ENCODE measurements at regions not wholly inside any gene's neighbourhood (a gene's known extent, or its start where the extent isn't known, plus 50 kb on each side); places are given as distances from the start of the nearest gene placed in this dataset.

DNA sequence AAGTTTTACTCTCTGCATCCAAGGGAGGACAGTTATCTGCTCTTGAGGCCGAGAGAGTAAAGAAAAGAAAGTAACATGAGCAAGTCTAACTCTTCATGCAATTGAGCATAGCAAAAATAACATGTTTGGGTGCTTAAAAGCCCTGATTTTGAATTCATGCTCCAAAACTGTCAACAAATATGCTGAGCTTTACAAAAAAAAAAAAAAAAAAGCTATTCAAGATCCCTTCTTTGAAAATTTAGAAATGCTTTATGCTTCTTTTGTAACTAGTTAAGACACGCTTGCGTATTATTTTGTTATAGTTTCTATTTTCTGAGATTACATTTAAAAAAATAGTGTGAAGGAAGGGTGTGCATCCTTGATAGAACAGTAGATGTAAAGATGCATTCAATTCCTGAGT, 1733.0 kb downstream of the MRPL39 start:
- no peak overlapping the region for H3K27ac ChIP-seq (ENCODE audit: low read depth, low read length)

DNA sequence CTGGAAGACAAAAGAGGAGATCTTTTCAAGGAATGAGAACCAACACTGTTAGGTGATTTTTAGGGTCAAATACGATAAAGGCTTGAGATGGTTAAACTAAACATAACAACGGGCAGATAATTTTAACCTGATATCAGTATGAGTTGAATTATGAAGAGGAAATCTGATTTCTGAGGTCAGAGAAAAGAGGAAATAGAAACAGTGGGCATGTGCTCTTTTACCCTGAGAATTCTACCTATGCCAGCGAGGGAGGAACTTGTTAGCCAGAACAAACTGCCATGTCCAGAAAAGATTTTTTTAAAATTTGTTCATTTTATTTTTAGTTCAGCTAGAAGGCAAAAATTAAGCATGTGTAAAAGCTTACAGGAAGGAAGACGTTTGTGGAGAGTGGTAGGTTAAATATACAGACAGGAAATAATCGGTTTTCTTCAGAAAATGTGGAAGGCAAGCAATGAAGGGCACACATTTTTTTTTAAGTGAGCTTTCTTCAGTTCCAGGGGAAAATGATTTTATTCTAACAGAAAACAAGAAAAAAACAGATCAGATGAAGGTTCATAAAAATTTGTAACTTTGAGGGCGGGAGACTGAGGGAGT, 1745.3 kb downstream of the MRPL39 start:
- Histone ChIP-seq H3K4me3 (ENCODE audit: low read depth, low read length) (no peak overlapping the region), H3K27ac (ENCODE audit: low read depth, low read length) (no peak overlapping the region)
- no CpG with 5 or more reads among the region's 6 CpGs for WGBS (ENCODE audit: extremely low coverage, insufficient coverage, insufficient read length)

More for the DNA sequence above, 1733.0 kb downstream of the MRPL39 start:
- H3K18ac ChIP-seq (ENCODE audit: low read length) = no peak overlapping the region
- no peak overlapping the region for H3K9ac ChIP-seq (ENCODE audit: low read length)
- no peaks in the 10 kb centered on the region for H3K4me1 ChIP-seq (ENCODE audit: control insufficient read depth in 1 of 2, insufficient read depth in 2 of 2, low read length in 2 of 2)
- no peak overlapping the region for H2BK12ac ChIP-seq (ENCODE audit: low read length)
- WGBS (ENCODE audit: extremely low coverage, insufficient coverage, insufficient read length) = no CpG with 5 or more reads among the region's 3 CpGs
- no peak overlapping the region for H4K91ac ChIP-seq (ENCODE audit: low read depth, low read length)
- no peak overlapping the region for H2BK5ac ChIP-seq (ENCODE audit: low read depth, low read length, poor library complexity)
- H3K27me3 ChIP-seq (ENCODE audit: insufficient read depth, low read length) = no peaks in the 10 kb centered on the region
- H3K79me1 ChIP-seq (ENCODE audit: low read length) = no peaks in the 10 kb centered on the region
- H3K14ac ChIP-seq (ENCODE audit: low read length) = no peak overlapping the region
- H3K4ac ChIP-seq (ENCODE audit: low read depth, low read length) = no peak overlapping the region
- DNase-seq = no peak
- no peak overlapping the region for H2AFZ ChIP-seq (ENCODE audit: insufficient read depth, low read length, poor library complexity)
- no peaks in the 10 kb centered on the region for H3K36me3 ChIP-seq (ENCODE audit: control insufficient read depth in 1 of 2, insufficient read depth in 2 of 2, low read length in 2 of 2)
- no peaks in the 10 kb centered on the region for H3K79me2 ChIP-seq (ENCODE audit: control insufficient read depth, insufficient read depth, low read length, poor library complexity)
- H2BK120ac ChIP-seq (ENCODE audit: insufficient read depth, low read length, poor library complexity) = no peak overlapping the region
- no peak overlapping the region for H3K4me2 ChIP-seq (ENCODE audit: low read length)
- no peaks in the 10 kb centered on the region for H3K9me3 ChIP-seq (ENCODE audit: insufficient read depth, low read depth, low read length)
- no peak overlapping the region for H3K4me3 ChIP-seq (ENCODE audit: low read depth, low read length)
- no peak overlapping the region for H4K8ac ChIP-seq (ENCODE audit: low read depth, low read length)
- H3K23ac ChIP-seq (ENCODE audit: low read length) = no peak overlapping the region
- no peak overlapping the region for H2AK5ac ChIP-seq (ENCODE audit: low read length)
- H4K12ac ChIP-seq (ENCODE audit: low read depth, low read length) = no peak overlapping the region

GRCh38 chr21:23858878-23859277, 1748.4 kb downstream of the MRPL39 start:
- H3K36me3 ChIP-seq (ENCODE audit: control insufficient read depth in 1 of 2, insufficient read depth in 2 of 2, low read length in 2 of 2) = no peaks in the 10 kb centered on the region
- no peak overlapping the region for H3K27ac ChIP-seq (ENCODE audit: low read depth, low read length)
- no peak overlapping the region for H3K4me2 ChIP-seq (ENCODE audit: low read length)
- H3K18ac ChIP-seq (ENCODE audit: low read length) = no peak overlapping the region
- H3K9me3 ChIP-seq (ENCODE audit: insufficient read depth, low read depth, low read length) = no peaks in the 10 kb centered on the region
- H3K9ac ChIP-seq (ENCODE audit: low read length) = no peak overlapping the region
- no peaks in the 10 kb centered on the region for H3K4me1 ChIP-seq (ENCODE audit: control insufficient read depth in 1 of 2, insufficient read depth in 2 of 2, low read length in 2 of 2)
- no peak overlapping the region for H2BK12ac ChIP-seq (ENCODE audit: low read length)
- DNase-seq = no peak
- H3K4me3 ChIP-seq (ENCODE audit: low read depth, low read length) = no peak overlapping the region
- no peak overlapping the region for H4K12ac ChIP-seq (ENCODE audit: low read depth, low read length)
- no peak overlapping the region for H3K23ac ChIP-seq (ENCODE audit: low read length)
- no peak overlapping the region for H2AK5ac ChIP-seq (ENCODE audit: low read length)
- no peak overlapping the region for H3K4ac ChIP-seq (ENCODE audit: low read depth, low read length)
- no peaks in the 10 kb centered on the region for H3K79me2 ChIP-seq (ENCODE audit: control insufficient read depth, insufficient read depth, low read length, poor library complexity)
- H2BK120ac ChIP-seq (ENCODE audit: insufficient read depth, low read length, poor library complexity) = no peak overlapping the region
- no peak overlapping the region for H2AFZ ChIP-seq (ENCODE audit: insufficient read depth, low read length, poor library complexity)
- no peaks in the 10 kb centered on the region for H3K79me1 ChIP-seq (ENCODE audit: low read length)
- no peak overlapping the region for H2BK5ac ChIP-seq (ENCODE audit: low read depth, low read length, poor library complexity)
- H4K8ac ChIP-seq (ENCODE audit: low read depth, low read length) = no peak overlapping the region
- H3K27me3 ChIP-seq (ENCODE audit: insufficient read depth, low read length) = no peaks in the 10 kb centered on the region
- no CpG with 5 or more reads among the region's 2 CpGs for WGBS (ENCODE audit: extremely low coverage, insufficient coverage, insufficient read length)
- no peak overlapping the region for H4K91ac ChIP-seq (ENCODE audit: low read depth, low read length)
- no peak overlapping the region for H3K14ac ChIP-seq (ENCODE audit: low read length)

More for the DNA sequence above, 1745.3 kb downstream of the MRPL39 start:
- Histone ChIP-seq H3K4ac (ENCODE audit: low read depth, low read length) (no peak overlapping the region), H2AFZ (ENCODE audit: insufficient read depth, low read length, poor library complexity) (no peak overlapping the region), H4K8ac (ENCODE audit: low read depth, low read length) (no peak overlapping the region), H3K79me1 (ENCODE audit: low read length) (no peaks in the 10 kb centered on the region), H3K79me2 (ENCODE audit: control insufficient read depth, insufficient read depth, low read length, poor library complexity) (no peaks in the 10 kb centered on the region), H4K91ac (ENCODE audit: low read depth, low read length) (no peak overlapping the region), H3K27me3 (ENCODE audit: insufficient read depth, low read length) (no peaks in the 10 kb centered on the region), H2BK12ac (ENCODE audit: low read length) (no peak overlapping the region), H3K36me3 (ENCODE audit: control insufficient read depth in 1 of 2, insufficient read depth in 2 of 2, low read length in 2 of 2) (no peaks in the 10 kb centered on the region), H3K9ac (ENCODE audit: low read length) (no peak overlapping the region), H2BK120ac (ENCODE audit: insufficient read depth, low read length, poor library complexity) (no peak overlapping the region), H3K14ac (ENCODE audit: low read length) (no peak overlapping the region), H2BK5ac (ENCODE audit: low read depth, low read length, poor library complexity) (no peak overlapping the region), H3K18ac (ENCODE audit: low read length) (no peak overlapping the region), H3K9me3 (ENCODE audit: insufficient read depth, low read depth, low read length) (no peaks in the 10 kb centered on the region), H2AK5ac (ENCODE audit: low read length) (no peak overlapping the region), H3K4me1 (ENCODE audit: control insufficient read depth in 1 of 2, insufficient read depth in 2 of 2, low read length in 2 of 2) (no peaks in the 10 kb centered on the region), H4K12ac (ENCODE audit: low read depth, low read length) (no peak overlapping the region), H3K23ac (ENCODE audit: low read length) (no peak overlapping the region), H3K4me2 (ENCODE audit: low read length) (no peak overlapping the region)
- DNase-seq = no peak

GRCh38 chr21:23853796-23854379, 1753.4 kb downstream of the MRPL39 start:
- WGBS (ENCODE audit: extremely low coverage, insufficient coverage, insufficient read length) = no CpG with 5 or more reads among the region's 1 CpG
- Histone ChIP-seq H2BK120ac (ENCODE audit: insufficient read depth, low read length, poor library complexity) (no peak overlapping the region), H3K27me3 (ENCODE audit: insufficient read depth, low read length) (no peaks in the 10 kb centered on the region), H3K14ac (ENCODE audit: low read length) (no peak overlapping the region), H3K4me1 (ENCODE audit: control insufficient read depth in 1 of 2, insufficient read depth in 2 of 2, low read length in 2 of 2) (no peaks in the 10 kb centered on the region), H3K4me3 (ENCODE audit: low read depth, low read length) (no peak overlapping the region), H4K12ac (ENCODE audit: low read depth, low read length) (no peak overlapping the region), H4K8ac (ENCODE audit: low read depth, low read length) (no peak overlapping the region), H3K9ac (ENCODE audit: low read length) (no peak overlapping the region), H3K18ac (ENCODE audit: low read length) (no peak overlapping the region), H3K79me2 (ENCODE audit: control insufficient read depth, insufficient read depth, low read length, poor library complexity) (no peaks in the 10 kb centered on the region), H2BK12ac (ENCODE audit: low read length) (no peak overlapping the region), H3K23ac (ENCODE audit: low read length) (no peak overlapping the region), H3K79me1 (ENCODE audit: low read length) (no peaks in the 10 kb centered on the region), H2AK5ac (ENCODE audit: low read length) (no peak overlapping the region), H4K91ac (ENCODE audit: low read depth, low read length) (no peak overlapping the region), H3K27ac (ENCODE audit: low read depth, low read length) (no peak overlapping the region), H2BK5ac (ENCODE audit: low read depth, low read length, poor library complexity) (no peak overlapping the region), H3K4ac (ENCODE audit: low read depth, low read length) (no peak overlapping the region), H3K4me2 (ENCODE audit: low read length) (no peak overlapping the region), H3K36me3 (ENCODE audit: control insufficient read depth in 1 of 2, insufficient read depth in 2 of 2, low read length in 2 of 2) (no peaks in the 10 kb centered on the region), H2AFZ (ENCODE audit: insufficient read depth, low read length, poor library complexity) (no peak overlapping the region), H3K9me3 (ENCODE audit: insufficient read depth, low read depth, low read length) (no peaks in the 10 kb centered on the region)
- peak in 1 of 2 donors; percentile 35 for DNase-seq
